PC-3 (cell line): ENCODE measurements at regions not wholly inside any gene's neighbourhood (a gene's known extent, or its start where the extent isn't known, plus 50 kb on each side); places are given as distances from the start of the nearest gene placed in this dataset.

Source experiments
- CTCF ChIP-seq: fragments of 300-600 bp; sonication (generic); conservative IDR thresholded peaks from 2 replicates; pipeline ENCODE4 v1.5.1; 2017; ENCODE audit warnings: antibody characterized with exemption, low read depth, mild to moderate bottlenecking, low read length
- EZH2 ChIP-seq: fragments of 300-600 bp; sonication (generic); IDR thresholded peaks from one replicate; pipeline ENCODE4 v1.6.1; 2017; ENCODE audit warnings: antibody characterized with exemption, mild to moderate bottlenecking, low read length; ENCODE audit not compliant: unreplicated experiment
- EZH2phosphoT487 ChIP-seq: fragments of 300-600 bp; sonication (generic); IDR thresholded peaks from 2 replicates; pipeline ENCODE4 v1.6.1; 2018; ENCODE audit warnings: mild to moderate bottlenecking, antibody characterized with exemption, low read length, borderline replicate concordance

GRCh38 chr6:87959083-87959482 is 88.6 kb upstream of the SPACA1 start:
- TF ChIP-seq CTCF (no peak), EZH2 (no peak), EZH2phosphoT487 (no peak)
